ENCODE measurements at regions not wholly inside any gene's neighbourhood (a gene's known extent, or its start where the extent isn't known, plus 50 kb on each side); places are given as distances from the start of the nearest gene placed in this dataset.

- no peaks in the 10 kb centered on the region for H3K9me3 ChIP-seq (ENCODE audit: low read depth, low read length)
These were observed 370.0 kb upstream of the C1orf174 start for GRCh38 chr1:4269952-4270570.

GRCh38 chr1:4270651-4271337, 370.7 kb upstream of the C1orf174 start:
- no peak overlapping the region for H3K9ac ChIP-seq (ENCODE audit: insufficient read length)
- no peak overlapping the region for H3K4me3 ChIP-seq
- no peak overlapping the region for H3K27ac ChIP-seq
- no peak for TF ChIP-seq POLR2AphosphoS5 (IDR thresholded peaks at IDR 0.05; ENCODE audit: borderline replicate concordance, low read depth, low read length)
- TF ChIP-seq FOXP2 (optimal IDR thresholded peaks at IDR 0.05; ENCODE audit: control extremely low read depth, extremely low read length, insufficient read depth): no peak
- TF ChIP-seq EZH2 (IDR thresholded peaks at IDR 0.05): no peak
- no peaks in the 10 kb centered on the region for H3K9me3 ChIP-seq (ENCODE audit: low read depth, low read length)
- DNase-seq (ENCODE audit: low read depth, low spot score): no peak
- H3K36me3 ChIP-seq (ENCODE audit: insufficient read depth, low read length): no peaks in the 10 kb centered on the region

More at GRCh38 chr1:4269952-4270570, 370.0 kb upstream of the C1orf174 start:
- DNase-seq (ENCODE audit: low read depth, low spot score): no peak
- Histone ChIP-seq H3K4me3 (no peak overlapping the region), H3K27ac (no peak overlapping the region), H3K9ac (ENCODE audit: insufficient read length) (no peak overlapping the region), H3K36me3 (ENCODE audit: insufficient read depth, low read length) (no peaks in the 10 kb centered on the region)
- no peak for TF ChIP-seq POLR2AphosphoS5 (IDR thresholded peaks at IDR 0.05; ENCODE audit: borderline replicate concordance, low read depth, low read length)
- no peak for TF ChIP-seq EZH2 (IDR thresholded peaks at IDR 0.05)
- no peak for TF ChIP-seq FOXP2 (optimal IDR thresholded peaks at IDR 0.05; ENCODE audit: control extremely low read depth, extremely low read length, insufficient read depth)

- H3K36me3 ChIP-seq (ENCODE audit: insufficient read depth, low read length): no peaks in the 10 kb centered on the region
- H3K4me3 ChIP-seq: no peak overlapping the region
- H3K9ac ChIP-seq (ENCODE audit: insufficient read length): no peak overlapping the region
- DNase-seq (ENCODE audit: low read depth, low spot score): no peak
- no peaks in the 10 kb centered on the region for H3K9me3 ChIP-seq (ENCODE audit: low read depth, low read length)
- TF ChIP-seq EZH2 (IDR thresholded peaks at IDR 0.05) (no peak), FOXP2 (optimal IDR thresholded peaks at IDR 0.05; ENCODE audit: control extremely low read depth, extremely low read length, insufficient read depth) (no peak), POLR2AphosphoS5 (IDR thresholded peaks at IDR 0.05; ENCODE audit: borderline replicate concordance, low read depth, low read length) (no peak)
- H3K27ac ChIP-seq: no peak overlapping the region
These were observed 371.4 kb upstream of the C1orf174 start for GRCh38 chr1:4271338-4271998.

- Histone ChIP-seq H3K9me3 (ENCODE audit: low read depth, low read length) (no peaks in the 10 kb centered on the region), H3K36me3 (ENCODE audit: insufficient read depth, low read length) (no peaks in the 10 kb centered on the region), H3K4me3 (no peak overlapping the region), H3K27ac (no peak overlapping the region), H3K9ac (ENCODE audit: insufficient read length) (no peak overlapping the region)
- no peak for DNase-seq (ENCODE audit: low read depth, low spot score)
- TF ChIP-seq POLR2AphosphoS5 (IDR thresholded peaks at IDR 0.05; ENCODE audit: borderline replicate concordance, low read depth, low read length): no peak
- TF ChIP-seq EZH2 (IDR thresholded peaks at IDR 0.05): no peak
- no peak for TF ChIP-seq FOXP2 (optimal IDR thresholded peaks at IDR 0.05; ENCODE audit: control extremely low read depth, extremely low read length, insufficient read depth)
These were observed 372.5 kb upstream of the C1orf174 start for GRCh38 chr1:4272568-4272967.

- no peak overlapping the region for H3K27ac ChIP-seq
- no peak overlapping the region for H3K9ac ChIP-seq (ENCODE audit: insufficient read length)
- no peaks in the 10 kb centered on the region for H3K9me3 ChIP-seq (ENCODE audit: low read depth, low read length)
- TF ChIP-seq FOXP2 (optimal IDR thresholded peaks at IDR 0.05; ENCODE audit: control extremely low read depth, extremely low read length, insufficient read depth) (no peak), EZH2 (IDR thresholded peaks at IDR 0.05) (no peak), POLR2AphosphoS5 (IDR thresholded peaks at IDR 0.05; ENCODE audit: borderline replicate concordance, low read depth, low read length) (no peak)
- no peak overlapping the region for H3K4me3 ChIP-seq
- DNase-seq (ENCODE audit: low read depth, low spot score): no peak
- H3K36me3 ChIP-seq (ENCODE audit: insufficient read depth, low read length): no peaks in the 10 kb centered on the region
These were observed 373.2 kb upstream of the C1orf174 start for GRCh38 chr1:4273243-4273642.

GRCh38 chr1:4273747-4274146, 373.7 kb upstream of the C1orf174 start:
- Histone ChIP-seq H3K9me3 (ENCODE audit: low read depth, low read length) (no peaks in the 10 kb centered on the region), H3K9ac (ENCODE audit: insufficient read length) (no peak overlapping the region), H3K4me3 (no peak overlapping the region), H3K27ac (no peak overlapping the region), H3K36me3 (ENCODE audit: insufficient read depth, low read length) (no peaks in the 10 kb centered on the region)
- no peak for TF ChIP-seq FOXP2 (optimal IDR thresholded peaks at IDR 0.05; ENCODE audit: control extremely low read depth, extremely low read length, insufficient read depth)
- TF ChIP-seq POLR2AphosphoS5 (IDR thresholded peaks at IDR 0.05; ENCODE audit: borderline replicate concordance, low read depth, low read length): no peak
- TF ChIP-seq EZH2 (IDR thresholded peaks at IDR 0.05): no peak
- no peak for DNase-seq (ENCODE audit: low read depth, low spot score)

- no peak overlapping the region for H3K27ac ChIP-seq
- H3K4me3 ChIP-seq: no peak overlapping the region
- no peak overlapping the region for H3K9ac ChIP-seq (ENCODE audit: insufficient read length)
- H3K9me3 ChIP-seq (ENCODE audit: low read depth, low read length): no peaks in the 10 kb centered on the region
- TF ChIP-seq POLR2AphosphoS5 (IDR thresholded peaks at IDR 0.05; ENCODE audit: borderline replicate concordance, low read depth, low read length) (no peak), EZH2 (IDR thresholded peaks at IDR 0.05) (no peak), FOXP2 (optimal IDR thresholded peaks at IDR 0.05; ENCODE audit: control extremely low read depth, extremely low read length, insufficient read depth) (no peak)
- no peaks in the 10 kb centered on the region for H3K36me3 ChIP-seq (ENCODE audit: insufficient read depth, low read length)
- DNase-seq (ENCODE audit: low read depth, low spot score): no peak
These were observed 375.0 kb upstream of the C1orf174 start for GRCh38 chr1:4275083-4275482.

GRCh38 chr1:4276238-4276637, 376.2 kb upstream of the C1orf174 start:
- Histone ChIP-seq H3K36me3 (ENCODE audit: insufficient read depth, low read length) (no peaks in the 10 kb centered on the region), H3K9ac (ENCODE audit: insufficient read length) (no peak overlapping the region), H3K9me3 (ENCODE audit: low read depth, low read length) (no peaks in the 10 kb centered on the region), H3K4me3 (no peak overlapping the region), H3K27ac (no peak overlapping the region)
- DNase-seq (ENCODE audit: low read depth, low spot score): no peak
- TF ChIP-seq POLR2AphosphoS5 (IDR thresholded peaks at IDR 0.05; ENCODE audit: borderline replicate concordance, low read depth, low read length) (no peak), FOXP2 (optimal IDR thresholded peaks at IDR 0.05; ENCODE audit: control extremely low read depth, extremely low read length, insufficient read depth) (no peak), EZH2 (IDR thresholded peaks at IDR 0.05) (no peak)
